ENCODE measurements at regions not wholly inside any gene's neighbourhood (a gene's known extent, or its start where the extent isn't known, plus 50 kb on each side); places are given as distances from the start of the nearest gene placed in this dataset.

DNA sequence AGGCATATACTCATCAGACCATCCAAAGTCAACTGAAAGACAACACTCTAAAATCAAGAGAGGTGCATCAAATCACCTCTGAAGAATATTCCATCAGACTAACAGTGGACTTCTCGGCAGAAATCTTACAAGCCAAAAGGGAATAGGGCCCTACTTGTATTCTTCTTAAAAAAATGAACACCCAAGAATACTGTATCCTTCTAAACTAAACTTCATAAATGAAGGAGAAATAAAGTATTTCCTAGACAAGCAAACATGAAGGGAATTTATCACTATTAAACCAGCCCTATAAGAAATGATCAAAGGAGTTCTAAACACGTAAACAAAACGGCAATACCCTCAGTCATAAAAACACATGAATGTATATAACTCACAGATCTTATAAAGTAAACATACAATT, 141.2 kb downstream of the CXXC4 start:
- TF ChIP-seq, protein P1, sequence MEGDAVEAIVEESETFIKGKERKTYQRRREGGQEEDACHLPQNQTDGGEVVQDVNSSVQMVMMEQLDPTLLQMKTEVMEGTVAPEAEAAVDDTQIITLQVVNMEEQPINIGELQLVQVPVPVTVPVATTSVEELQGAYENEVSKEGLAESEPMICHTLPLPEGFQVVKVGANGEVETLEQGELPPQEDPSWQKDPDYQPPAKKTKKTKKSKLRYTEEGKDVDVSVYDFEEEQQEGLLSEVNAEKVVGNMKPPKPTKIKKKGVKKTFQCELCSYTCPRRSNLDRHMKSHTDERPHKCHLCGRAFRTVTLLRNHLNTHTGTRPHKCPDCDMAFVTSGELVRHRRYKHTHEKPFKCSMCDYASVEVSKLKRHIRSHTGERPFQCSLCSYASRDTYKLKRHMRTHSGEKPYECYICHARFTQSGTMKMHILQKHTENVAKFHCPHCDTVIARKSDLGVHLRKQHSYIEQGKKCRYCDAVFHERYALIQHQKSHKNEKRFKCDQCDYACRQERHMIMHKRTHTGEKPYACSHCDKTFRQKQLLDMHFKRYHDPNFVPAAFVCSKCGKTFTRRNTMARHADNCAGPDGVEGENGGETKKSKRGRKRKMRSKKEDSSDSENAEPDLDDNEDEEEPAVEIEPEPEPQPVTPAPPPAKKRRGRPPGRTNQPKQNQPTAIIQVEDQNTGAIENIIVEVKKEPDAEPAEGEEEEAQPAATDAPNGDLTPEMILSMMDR (IDR thresholded peaks at IDR 0.05) = no peak
- TF ChIP-seq POLR2AphosphoS5 (IDR thresholded peaks at IDR 0.05) (no peak), POLR2A (IDR thresholded peaks at IDR 0.05) (no peak), EP300 (IDR thresholded peaks at IDR 0.05) (no peak)
